GM13976 (cell line): ENCODE measurements at regions not wholly inside any gene's neighbourhood (a gene's known extent, or its start where the extent isn't known, plus 50 kb on each side); places are given as distances from the start of the nearest gene placed in this dataset.

Source experiments
- DNase-seq: peaks from one replicate; pipeline ENCODE4 v3.0.0; 2012; ENCODE audit warnings: low spot score
- in situ Hi-C: fragments of 300-500 bp; cut with MboI; formaldehyde crosslinking; loops from one replicate; pipeline ENCODE4 v1.12.0; 2022; ENCODE audit warnings: low sequenced_read_pairs, mixed read lengths, inconsistent platforms; ENCODE audit not compliant: unreplicated experiment
- TF ChIP-seq, protein P1 (sequence below): IDR thresholded peaks from 2 replicates; pipeline ENCODE4 v1.5.1; 2012; ENCODE audit warnings: borderline replicate concordance, mild to moderate bottlenecking; ENCODE audit not compliant: insufficient read depth; ENCODE audit errors: extremely low read depth, missing control alignments, control extremely low read depth

GRCh38 chr14:22011253-22011642 is 337.6 kb upstream of the OR4E1 start:
- no peak for DNase-seq
- TF ChIP-seq, protein P1, sequence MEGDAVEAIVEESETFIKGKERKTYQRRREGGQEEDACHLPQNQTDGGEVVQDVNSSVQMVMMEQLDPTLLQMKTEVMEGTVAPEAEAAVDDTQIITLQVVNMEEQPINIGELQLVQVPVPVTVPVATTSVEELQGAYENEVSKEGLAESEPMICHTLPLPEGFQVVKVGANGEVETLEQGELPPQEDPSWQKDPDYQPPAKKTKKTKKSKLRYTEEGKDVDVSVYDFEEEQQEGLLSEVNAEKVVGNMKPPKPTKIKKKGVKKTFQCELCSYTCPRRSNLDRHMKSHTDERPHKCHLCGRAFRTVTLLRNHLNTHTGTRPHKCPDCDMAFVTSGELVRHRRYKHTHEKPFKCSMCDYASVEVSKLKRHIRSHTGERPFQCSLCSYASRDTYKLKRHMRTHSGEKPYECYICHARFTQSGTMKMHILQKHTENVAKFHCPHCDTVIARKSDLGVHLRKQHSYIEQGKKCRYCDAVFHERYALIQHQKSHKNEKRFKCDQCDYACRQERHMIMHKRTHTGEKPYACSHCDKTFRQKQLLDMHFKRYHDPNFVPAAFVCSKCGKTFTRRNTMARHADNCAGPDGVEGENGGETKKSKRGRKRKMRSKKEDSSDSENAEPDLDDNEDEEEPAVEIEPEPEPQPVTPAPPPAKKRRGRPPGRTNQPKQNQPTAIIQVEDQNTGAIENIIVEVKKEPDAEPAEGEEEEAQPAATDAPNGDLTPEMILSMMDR: no peak
- in situ Hi-C loops: no loop called here

DNA sequence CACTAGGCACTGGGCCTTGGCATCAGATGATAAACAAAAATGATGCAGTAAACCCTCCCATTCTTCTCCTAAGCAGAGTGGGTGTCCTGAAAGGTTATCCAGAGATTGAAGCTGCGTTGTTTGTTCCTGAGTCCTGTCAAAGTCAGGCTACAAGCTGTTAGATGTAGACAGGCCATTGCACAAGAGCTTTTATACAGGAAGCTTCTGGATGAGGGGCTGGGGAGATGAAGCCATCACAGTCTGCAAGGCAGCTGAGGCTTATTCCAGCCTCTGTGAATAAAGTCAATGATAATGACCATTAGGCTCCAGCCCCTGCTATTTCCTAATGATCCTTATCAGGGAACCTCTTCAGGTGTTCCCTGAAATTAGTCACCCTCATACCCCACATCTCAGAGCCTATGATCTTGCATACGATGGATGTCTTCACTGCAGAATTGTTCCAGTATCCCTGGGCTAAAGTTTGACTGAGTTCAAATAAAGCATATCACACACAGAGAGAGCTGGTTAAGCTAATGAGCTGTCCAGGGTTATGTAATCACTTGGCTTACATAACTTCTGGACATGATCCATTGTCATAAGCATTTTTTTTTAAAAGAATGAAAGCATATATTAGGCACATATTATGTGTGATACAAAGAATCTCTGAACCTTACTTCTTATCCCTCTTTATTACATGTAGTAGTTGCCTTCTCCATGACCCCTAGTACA is 337.1 kb upstream of the OR4E1 start:
- TF ChIP-seq, protein P1: no peak
- DNase-seq: no peak
- in situ Hi-C loops: no loop called here

GRCh38 chr14:22008766-22009165 is 335.1 kb upstream of the OR4E1 start:
- in situ Hi-C loops: no loop called here
- DNase-seq: no peak
- TF ChIP-seq, protein P1: no peak

DNA sequence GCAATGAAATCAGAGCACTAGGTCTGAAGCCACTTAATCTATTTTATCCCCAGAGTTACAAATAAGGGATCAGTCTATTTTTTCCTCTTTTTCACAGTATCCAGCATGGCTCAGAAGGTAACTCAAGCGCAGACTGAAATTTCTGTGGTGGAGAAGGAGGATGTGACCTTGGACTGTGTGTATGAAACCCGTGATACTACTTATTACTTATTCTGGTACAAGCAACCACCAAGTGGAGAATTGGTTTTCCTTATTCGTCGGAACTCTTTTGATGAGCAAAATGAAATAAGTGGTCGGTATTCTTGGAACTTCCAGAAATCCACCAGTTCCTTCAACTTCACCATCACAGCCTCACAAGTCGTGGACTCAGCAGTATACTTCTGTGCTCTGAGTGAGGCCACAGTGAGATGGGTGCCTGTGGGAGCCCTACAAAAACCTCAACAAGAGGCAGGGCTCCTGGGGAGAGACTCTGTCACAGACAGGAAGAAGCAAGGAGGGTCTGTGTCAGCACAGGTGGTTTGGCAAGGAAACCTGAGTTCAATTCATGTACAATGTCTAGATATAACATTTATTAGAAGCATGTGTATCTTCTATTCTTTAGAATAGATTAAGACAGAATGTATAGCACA is 334.3 kb upstream of the OR4E1 start:
- DNase-seq: no peak
- in situ Hi-C loops: no loop called here
- TF ChIP-seq, protein P1: no peak

DNA sequence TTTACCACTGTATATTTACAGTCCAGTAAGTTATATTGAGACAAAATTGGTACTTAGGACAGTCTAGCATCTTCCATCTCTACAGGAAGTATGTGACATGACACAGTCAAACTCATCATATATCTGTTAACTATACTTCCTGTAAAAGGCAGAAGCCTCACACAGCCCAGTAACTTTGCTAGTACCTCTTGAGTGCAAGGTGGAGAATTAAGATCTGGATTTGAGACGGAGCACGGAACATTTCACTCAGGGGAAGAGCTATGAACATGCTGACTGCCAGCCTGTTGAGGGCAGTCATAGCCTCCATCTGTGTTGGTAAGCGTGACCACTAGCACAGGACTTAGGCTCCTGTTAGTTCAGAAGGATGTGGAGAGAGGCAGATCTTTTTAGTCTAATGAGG is 333.7 kb upstream of the OR4E1 start:
- in situ Hi-C loops: no loop called here

DNA sequence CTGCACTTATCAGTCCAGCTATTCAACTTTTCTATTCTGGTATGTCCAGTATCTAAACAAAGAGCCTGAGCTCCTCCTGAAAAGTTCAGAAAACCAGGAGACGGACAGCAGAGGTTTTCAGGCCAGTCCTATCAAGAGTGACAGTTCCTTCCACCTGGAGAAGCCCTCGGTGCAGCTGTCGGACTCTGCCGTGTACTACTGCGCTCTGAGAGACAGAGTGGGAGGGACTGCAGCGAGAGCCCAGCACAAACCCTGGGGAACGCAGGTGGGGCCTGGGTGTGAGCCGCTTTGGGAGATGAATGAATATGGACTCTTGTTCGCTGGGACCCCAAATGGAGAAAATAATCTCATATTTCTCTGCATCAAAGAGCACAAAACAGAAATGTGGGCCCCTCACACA is 329.8 kb upstream of the OR4E1 start:
- in situ Hi-C loops: no loop called here
- no peak for DNase-seq
- TF ChIP-seq, protein P1: no peak

More for the DNA sequence above, 333.7 kb upstream of the OR4E1 start:
- no peak for DNase-seq
- TF ChIP-seq, protein P1: no peak
